Tibial artery (tissue), 4 donors: ENCODE measurements at regions not wholly inside any gene's neighbourhood (a gene's known extent, or its start where the extent isn't known, plus 50 kb on each side); places are given as distances from the start of the nearest gene placed in this dataset.

Source experiments
- DNase-seq, 2 donors: peaks; one replicate each; pipeline ENCODE4 v3.0.0-alpha.2; 2019
- H3K27ac ChIP-seq, 2 donors: fragments of 200-600 bp; sonication (generic) in 1 of 2; 1 replicate in 1 of 2; 2 replicates in 1 of 2; pipeline ENCODE4 v1.5.1; 2018 to 2019; ENCODE audit warnings: mild to moderate bottlenecking in 1 of 2
- H3K27me3 ChIP-seq, 2 donors: fragments of 200-600 bp; sonication (generic) in 1 of 2; one replicate each; pipeline versions ENCODE4 v1.5.1 to v1.6.0; 2016 to 2019
- H3K36me3 ChIP-seq, 3 donors: fragments of 200-600 bp; sonication (generic) in 2 of 3; one replicate each; pipeline ENCODE4 v1.5.1; 2016 to 2019; ENCODE audit warnings: mild to moderate bottlenecking in 2 of 3
- H3K4me1 ChIP-seq, 4 donors: fragments of 200-600 bp; sonication (generic) in 2 of 4; 1 replicate in 3 of 4; 2 replicates in 1 of 4; pipeline ENCODE4 v1.5.1; 2016 to 2019
- H3K4me3 ChIP-seq, 2 donors: fragments of 200-600 bp; sonication (generic) in 1 of 2; 1 replicate in 1 of 2; 2 replicates in 1 of 2; pipeline ENCODE4 v1.5.1; 2018 to 2019; ENCODE audit warnings: mild to moderate bottlenecking in 2 of 2
- H3K9me3 ChIP-seq, 3 donors: fragments of 200-600 bp; sonication (generic) in 1 of 3; one replicate each; pipeline ENCODE4 v1.5.1; 2016 to 2019
- CTCF ChIP-seq, 2 experiments: fragments of 200-600 bp in 1 of 2; fragments of 450-650 bp in 1 of 2; IDR thresholded peaks; one replicate each; pipeline ENCODE4 v1.5.1; 2017 to 2019; ENCODE audit warnings: antibody characterized with exemption in 2 of 2, mild to moderate bottlenecking in 1 of 2, moderate library complexity in 1 of 2
- intact Hi-C: fragments of 100-400 bp; cut with DNase I; formaldehyde crosslinking; loops from one replicate; pipeline ENCODE4 v1.15.0; 2023; ENCODE audit warnings: low total_unique reads

GRCh38 chr12:67018105-67018504 lies 251.1 kb upstream of the CAND1 start:
- H3K27me3 ChIP-seq: no peaks in the 10 kb centered on the region
- intact Hi-C loops: no loop called here

GRCh38 chr12:67019070-67019469 lies 250.1 kb upstream of the CAND1 start:
- no peaks in the 10 kb centered on the region for H3K27me3 ChIP-seq
- no peak overlapping the region for H3K4me3 ChIP-seq
- intact Hi-C loops: no loop called here
- no peak for TF ChIP-seq CTCF (IDR thresholded peaks at IDR 0.05)
- no peaks in the 10 kb centered on the region for H3K9me3 ChIP-seq
- no peaks in the 10 kb centered on the region for H3K4me1 ChIP-seq
- no peak overlapping the region for H3K27ac ChIP-seq
- H3K36me3 ChIP-seq: no peaks in the 10 kb centered on the region
- no peak for DNase-seq

More at GRCh38 chr12:67018105-67018504, 251.1 kb upstream of the CAND1 start:
- H3K9me3 ChIP-seq: no peaks in the 10 kb centered on the region
- no peak overlapping the region for H3K4me3 ChIP-seq
- H3K36me3 ChIP-seq: no peaks in the 10 kb centered on the region
- no peaks in the 10 kb centered on the region for H3K4me1 ChIP-seq
- TF ChIP-seq CTCF (IDR thresholded peaks at IDR 0.05): no peak
- H3K27ac ChIP-seq: no peak overlapping the region
- DNase-seq: no peak

GRCh38 chr12:67025543-67026114 lies 243.5 kb upstream of the CAND1 start:
- intact Hi-C loops: no loop called here
- Histone ChIP-seq H3K9me3 (no peaks in the 10 kb centered on the region), H3K27ac (no peak overlapping the region), H3K36me3 (no peaks in the 10 kb centered on the region), H3K4me3 (no peak overlapping the region), H3K4me1 (no peaks in the 10 kb centered on the region), H3K27me3 (no peaks in the 10 kb centered on the region)
- peak; percentile 15 to 37 for TF ChIP-seq CTCF (IDR thresholded peaks at IDR 0.05)
- peak in 1 of 2 donors; percentile 25 for DNase-seq

- no peak overlapping the region for H3K4me3 ChIP-seq
- H3K4me1 ChIP-seq: no peaks in the 10 kb centered on the region
- intact Hi-C loops: no loop called here
- no peaks in the 10 kb centered on the region for H3K36me3 ChIP-seq
- no peak overlapping the region for H3K27ac ChIP-seq
- DNase-seq: no peak
- no peaks in the 10 kb centered on the region for H3K27me3 ChIP-seq
- TF ChIP-seq CTCF (IDR thresholded peaks at IDR 0.05): no peak
- H3K9me3 ChIP-seq: no peaks in the 10 kb centered on the region
Observed at GRCh38 chr12:67026487-67027246, 242.5 kb upstream of the CAND1 start.

GRCh38 chr12:67028529-67028928 lies 240.6 kb upstream of the CAND1 start:
- TF ChIP-seq CTCF (IDR thresholded peaks at IDR 0.05): no peak
- no peak for DNase-seq
- no peak overlapping the region for H3K27ac ChIP-seq
- H3K4me1 ChIP-seq: no peaks in the 10 kb centered on the region
- intact Hi-C loops: no loop called here
- no peak overlapping the region for H3K4me3 ChIP-seq
- no peaks in the 10 kb centered on the region for H3K27me3 ChIP-seq
- H3K9me3 ChIP-seq: no peaks in the 10 kb centered on the region
- no peaks in the 10 kb centered on the region for H3K36me3 ChIP-seq
